Activated CD8-positive, alpha-beta memory T cell treated with anti-CD3 and anti-CD28 coated beads, Interleukin-2, amount 10 ng/mL, durations not matched to agents 7 days and 5 days (primary cell): ENCODE measurements at regions not wholly inside any gene's neighbourhood (a gene's known extent, or its start where the extent isn't known, plus 50 kb on each side); places are given as distances from the start of the nearest gene placed in this dataset.

Experiments used
- ATAC-seq: fragments of 150-1000 bp; cut with Tn5 transposase; one replicate; pipeline ENCODE4 v1.10.0; 2021; ENCODE audit warnings: moderate library complexity
- CTCF ChIA-PET: fragments of 350-600 bp; sonication (Branson Sonifier 250); formaldehyde crosslinking; loops from one replicate; lab custom pipeline; 2021; ENCODE audit warnings: antibody characterized with exemption; lab: Charles Lee
- DNase-seq: peaks from one replicate; pipeline ENCODE4 v3.0.0-alpha.2; 2020
- H3K27ac Mint-ChIP-seq: one replicate; pipeline ENCODE4 v1.8.0; 2021; ENCODE audit warnings: mild to moderate bottlenecking, mixed read lengths
- H3K27me3 Mint-ChIP-seq: one replicate; pipeline ENCODE4 v1.8.0; 2021; ENCODE audit warnings: mixed read lengths
- H3K36me3 Mint-ChIP-seq: one replicate; pipeline ENCODE4 v1.8.0; 2021; ENCODE audit warnings: mild to moderate bottlenecking, mixed read lengths
- H3K4me1 Mint-ChIP-seq: one replicate; pipeline ENCODE4 v1.8.0; 2021; ENCODE audit warnings: mixed read lengths
- H3K4me3 Mint-ChIP-seq: one replicate; pipeline ENCODE4 v1.8.0; 2021; ENCODE audit warnings: mild to moderate bottlenecking, moderate library complexity, mixed read lengths
- H3K9me3 Mint-ChIP-seq: one replicate; pipeline ENCODE4 v1.8.0; 2022; ENCODE audit warnings: low read depth, mixed read lengths

DNA sequence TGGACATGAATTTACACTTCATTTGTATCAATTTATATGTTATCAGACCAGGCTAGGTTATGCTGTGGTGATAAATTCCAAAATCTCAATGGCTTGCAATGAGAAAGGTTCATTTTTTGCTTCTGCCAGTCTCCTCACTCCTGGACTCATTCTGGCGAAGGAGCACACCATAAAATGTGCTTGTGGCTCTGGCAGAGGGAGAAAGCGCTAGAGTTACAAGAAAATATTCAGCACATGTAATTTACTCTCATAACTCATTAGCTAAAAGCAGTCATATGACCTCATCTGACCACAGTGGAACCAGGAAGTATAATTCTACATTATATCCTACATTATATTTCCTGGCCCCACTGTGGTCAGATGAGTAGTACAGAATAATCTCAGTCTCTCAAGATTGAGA is 193.8 kb downstream of the BCHE start:
- CTCF ChIA-PET, result no interaction called here
- H3K36me3 Mint-ChIP-seq, result no peaks in the 10 kb centered on the region
- DNase-seq (no peak), ATAC-seq (no peak)
- H3K4me3 Mint-ChIP-seq, result no peak overlapping the region
- no peaks in the 10 kb centered on the region for H3K4me1 Mint-ChIP-seq
- H3K27me3 Mint-ChIP-seq, result no peaks in the 10 kb centered on the region
- peaks cover 4% of the 10 kb centered on the region for H3K9me3 Mint-ChIP-seq
- no peak overlapping the region for H3K27ac Mint-ChIP-seq

DNA sequence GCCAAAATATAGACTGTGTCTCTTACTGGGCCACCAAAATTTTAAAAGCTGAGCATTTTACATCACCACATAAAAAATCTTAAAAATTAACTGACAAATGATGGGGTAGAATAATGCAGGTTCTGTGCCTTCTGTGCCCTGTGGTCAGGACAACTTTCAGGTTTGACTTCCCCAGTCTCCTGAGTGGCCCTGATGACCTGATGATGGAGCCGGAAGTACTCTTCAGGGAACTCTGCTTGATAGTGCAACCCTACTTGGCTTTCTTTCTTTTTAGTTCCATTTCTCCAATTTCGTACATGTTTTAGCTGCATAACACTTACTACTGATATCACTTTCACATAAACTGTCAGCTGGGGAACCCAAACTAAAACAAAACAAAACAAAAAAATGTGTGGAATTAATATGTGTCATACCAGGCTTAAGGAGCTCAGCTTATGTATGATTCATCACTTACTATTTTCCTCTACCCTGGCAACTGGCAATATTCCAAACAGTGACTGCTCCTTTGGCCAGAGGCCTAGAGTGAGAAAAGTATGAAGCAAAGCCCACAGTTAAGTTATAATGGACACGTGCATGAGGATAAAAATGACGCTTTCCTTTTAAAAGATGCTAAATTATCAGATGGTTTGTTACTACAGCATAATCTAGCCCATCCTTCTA is 194.3 kb downstream of the BCHE start:
- CTCF ChIA-PET, result no interaction called here
- no peak overlapping the region for H3K4me3 Mint-ChIP-seq
- no peaks in the 10 kb centered on the region for H3K36me3 Mint-ChIP-seq
- no peaks in the 10 kb centered on the region for H3K27me3 Mint-ChIP-seq
- DNase-seq, result no peak
- peaks cover 4% of the 10 kb centered on the region for H3K9me3 Mint-ChIP-seq
- H3K4me1 Mint-ChIP-seq, result no peaks in the 10 kb centered on the region
- H3K27ac Mint-ChIP-seq, result no peak overlapping the region
- ATAC-seq, result no peak

DNA sequence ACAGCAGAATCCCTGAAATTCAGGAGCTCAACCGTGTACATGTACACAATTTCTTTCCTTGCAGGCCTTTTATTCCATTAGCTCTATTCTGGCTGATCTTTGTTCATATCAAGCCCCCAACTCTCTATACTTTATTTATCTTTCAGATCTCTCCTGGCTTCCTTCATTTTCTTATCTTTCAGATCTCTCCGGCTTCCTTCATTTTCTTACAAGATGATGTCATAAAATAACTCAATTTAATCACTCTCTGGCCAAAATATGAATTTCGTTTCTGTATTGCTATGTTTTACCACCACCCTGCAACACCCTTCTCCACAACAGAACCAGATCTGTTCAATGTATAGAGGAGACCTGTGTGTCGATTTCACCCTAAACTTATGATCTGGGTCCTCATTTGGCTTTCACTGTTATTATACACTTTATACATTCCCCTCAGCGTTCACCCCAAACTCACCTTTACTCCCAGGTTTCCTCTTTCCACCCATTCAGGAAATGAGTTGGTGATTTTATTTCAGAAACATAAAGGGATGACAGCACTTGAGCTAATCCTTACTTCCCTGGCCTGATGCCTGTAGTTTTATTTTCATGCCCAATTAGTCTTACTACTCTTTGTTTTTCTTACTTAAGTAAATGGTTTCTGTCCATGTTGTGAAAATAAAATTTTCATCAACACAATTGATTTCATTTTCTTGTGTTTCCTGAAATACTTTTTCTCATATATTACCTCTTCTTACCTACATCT is 195.5 kb downstream of the BCHE start:
- no peak overlapping the region for H3K27ac Mint-ChIP-seq
- peaks cover 2% of the 10 kb centered on the region for H3K9me3 Mint-ChIP-seq
- CTCF ChIA-PET, result no interaction called here
- H3K4me1 Mint-ChIP-seq, result no peaks in the 10 kb centered on the region
- DNase-seq (no peak), ATAC-seq (no peak)
- no peak overlapping the region for H3K4me3 Mint-ChIP-seq
- H3K27me3 Mint-ChIP-seq, result no peaks in the 10 kb centered on the region
- H3K36me3 Mint-ChIP-seq, result no peaks in the 10 kb centered on the region

DNA sequence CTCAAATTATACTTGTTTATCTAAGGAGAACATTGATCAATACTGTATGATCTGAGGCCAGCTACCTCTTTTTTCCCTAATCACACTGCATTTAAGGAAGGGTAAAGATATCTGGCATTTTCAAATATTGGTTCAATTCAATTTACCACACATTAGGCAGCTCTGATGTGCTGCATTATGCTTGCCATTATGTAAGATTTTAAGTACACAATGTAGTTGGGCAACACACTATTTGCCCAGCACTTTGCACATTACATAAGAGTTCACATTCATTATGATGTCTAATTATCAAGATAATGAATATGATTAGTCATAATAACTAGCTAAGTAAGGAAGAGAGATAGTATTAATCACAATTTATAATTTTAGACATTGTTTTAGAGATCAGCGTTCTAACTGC is 196.3 kb downstream of the BCHE start:
- Mint-ChIP-seq H3K4me3 (no peak overlapping the region), H3K27me3 (no peaks in the 10 kb centered on the region), H3K9me3 (peaks cover 2% of the 10 kb centered on the region), H3K36me3 (no peaks in the 10 kb centered on the region), H3K4me1 (no peaks in the 10 kb centered on the region), H3K27ac (no peak overlapping the region)
- DNase-seq (no peak), ATAC-seq (no peak)
- CTCF ChIA-PET, result no interaction called here

DNA sequence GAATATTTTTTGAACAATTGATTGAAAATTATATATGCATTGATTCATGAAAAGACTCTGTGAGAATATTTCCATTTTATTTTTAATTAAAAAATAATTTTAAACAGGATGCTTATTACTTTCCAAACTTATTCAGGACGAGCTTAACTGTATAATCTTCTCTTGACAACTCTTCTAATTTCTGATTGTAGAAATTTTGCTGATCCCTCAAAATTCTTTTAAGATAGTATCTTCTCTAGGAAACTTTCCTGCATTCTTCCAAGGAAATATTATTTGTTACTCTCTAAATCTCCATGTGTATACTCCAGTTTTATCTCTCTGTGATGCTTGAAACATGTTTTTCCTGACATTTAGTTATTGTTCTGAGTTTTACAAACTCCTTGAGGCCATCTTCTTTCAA is 197.2 kb downstream of the BCHE start:
- DNase-seq (no peak), ATAC-seq (no peak)
- peaks cover 2% of the 10 kb centered on the region for H3K9me3 Mint-ChIP-seq
- no peak overlapping the region for H3K4me3 Mint-ChIP-seq
- no peaks in the 10 kb centered on the region for H3K4me1 Mint-ChIP-seq
- no peaks in the 10 kb centered on the region for H3K27me3 Mint-ChIP-seq
- H3K27ac Mint-ChIP-seq, result no peak overlapping the region
- CTCF ChIA-PET, result no interaction called here
- H3K36me3 Mint-ChIP-seq, result no peaks in the 10 kb centered on the region

DNA sequence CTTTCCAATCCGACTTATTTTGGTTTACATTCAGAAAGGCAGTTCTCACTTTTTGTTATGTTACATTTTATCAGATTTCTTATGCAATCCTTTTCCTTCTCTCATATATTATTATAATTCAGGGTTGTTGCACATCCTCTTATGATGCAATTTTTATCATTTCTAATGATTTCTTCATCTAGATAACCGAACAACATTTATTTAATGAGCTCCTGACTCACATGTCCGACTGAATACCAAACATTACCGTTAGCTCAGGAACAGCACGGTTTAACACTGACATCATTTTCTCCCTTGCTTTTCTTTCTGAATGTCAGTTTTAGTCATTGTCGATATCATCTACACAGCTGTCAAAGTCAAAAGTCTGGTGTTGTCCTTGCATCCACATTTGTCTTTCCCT is 199.2 kb downstream of the BCHE start:
- no peaks in the 10 kb centered on the region for H3K27me3 Mint-ChIP-seq
- H3K4me3 Mint-ChIP-seq, result no peak overlapping the region
- H3K4me1 Mint-ChIP-seq, result no peaks in the 10 kb centered on the region
- CTCF ChIA-PET, result no interaction called here
- ATAC-seq (no peak), DNase-seq (no peak)
- no peaks in the 10 kb centered on the region for H3K36me3 Mint-ChIP-seq
- H3K9me3 Mint-ChIP-seq, result peaks cover 2% of the 10 kb centered on the region
- H3K27ac Mint-ChIP-seq, result no peak overlapping the region

DNA sequence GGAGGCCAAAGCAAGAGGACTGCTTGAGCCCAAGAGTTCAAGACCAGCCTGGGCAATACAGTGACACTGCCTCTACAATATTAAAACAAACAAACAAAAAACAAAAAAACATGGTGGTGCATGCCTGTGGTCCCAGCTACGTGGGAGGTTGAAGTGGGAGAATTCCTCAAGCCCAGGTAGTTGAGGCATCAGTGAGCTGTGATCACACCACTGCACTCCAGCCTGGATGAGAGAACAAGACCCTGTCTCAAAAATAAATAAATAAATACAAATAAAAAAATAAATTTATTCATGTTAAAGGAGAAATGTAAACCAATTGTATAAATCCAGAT is 200.6 kb downstream of the BCHE start:
- CTCF ChIA-PET, result no interaction called here
- no peaks in the 10 kb centered on the region for H3K36me3 Mint-ChIP-seq
- no peak overlapping the region for H3K4me3 Mint-ChIP-seq
- no peaks in the 10 kb centered on the region for H3K27me3 Mint-ChIP-seq
- H3K9me3 Mint-ChIP-seq, result peaks cover 2% of the 10 kb centered on the region
- H3K4me1 Mint-ChIP-seq, result no peaks in the 10 kb centered on the region
- no peak for ATAC-seq
- H3K27ac Mint-ChIP-seq, result no peak overlapping the region
- no peak for DNase-seq

DNA sequence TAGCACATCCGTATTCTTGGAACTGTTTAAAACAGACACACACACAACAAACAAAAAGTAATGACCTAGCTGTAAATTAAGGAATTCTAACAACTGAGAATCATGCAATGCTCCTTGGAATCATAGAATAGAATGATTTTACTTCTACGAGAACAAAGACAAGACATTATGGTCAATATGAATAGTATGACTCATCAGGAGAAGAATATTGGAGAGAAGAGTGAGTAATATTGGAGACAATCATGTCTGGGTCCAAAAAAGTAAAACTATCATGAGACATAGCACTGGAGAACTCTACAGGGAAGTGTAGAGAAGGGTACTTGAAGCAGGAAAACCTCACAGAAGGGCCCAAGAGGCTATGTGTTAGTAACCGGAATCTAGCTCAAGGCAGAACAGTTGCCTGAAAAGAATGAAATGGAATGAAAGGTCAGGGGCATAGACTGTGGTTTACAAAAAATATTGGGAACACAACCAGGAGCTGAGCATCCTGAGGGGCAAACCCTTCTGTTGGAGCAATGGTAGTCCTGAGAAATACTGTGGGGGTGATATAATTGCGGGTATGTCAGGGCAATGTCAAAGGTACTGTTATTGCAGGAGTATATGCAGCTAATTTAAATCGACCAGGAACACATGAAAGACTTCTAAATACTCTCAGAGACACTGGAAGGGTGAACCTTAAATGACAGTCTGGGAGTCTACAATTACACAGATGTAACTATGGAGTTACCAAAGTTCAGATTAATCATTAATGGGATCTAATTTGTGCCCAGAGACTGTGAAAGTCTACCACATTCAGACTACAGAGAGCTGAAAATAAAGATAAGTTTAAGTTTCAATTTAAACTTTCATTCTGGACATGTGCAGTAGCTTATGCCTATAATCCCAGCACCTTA is 201.2 kb downstream of the BCHE start:
- Mint-ChIP-seq H3K36me3 (no peaks in the 10 kb centered on the region), H3K4me1 (no peaks in the 10 kb centered on the region), H3K27me3 (no peaks in the 10 kb centered on the region), H3K9me3 (peaks cover 1% of the 10 kb centered on the region), H3K27ac (no peak overlapping the region), H3K4me3 (no peak overlapping the region)
- CTCF ChIA-PET, result no interaction called here
- DNase-seq (no peak), ATAC-seq (no peak)

DNA sequence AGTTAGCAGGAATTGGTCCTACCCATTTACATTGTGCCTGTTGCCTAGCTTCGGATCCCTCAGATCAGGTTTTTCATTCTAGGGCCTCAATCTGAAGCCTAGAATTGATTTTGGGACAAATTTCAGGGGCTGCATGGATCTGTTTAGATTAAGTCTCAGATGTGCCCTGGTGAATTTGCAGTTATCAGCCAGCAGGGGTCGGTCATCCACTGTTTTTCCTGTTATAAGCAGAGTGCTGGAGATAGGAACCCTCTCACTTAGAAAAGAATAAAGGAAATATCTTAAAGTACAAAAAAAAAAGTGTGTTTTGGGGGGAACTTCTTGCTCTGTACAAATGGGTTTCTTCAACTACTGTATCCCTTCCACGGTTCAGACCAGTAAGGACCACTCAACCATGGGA is 212.5 kb downstream of the BCHE start:
- Mint-ChIP-seq H3K4me1 (no peaks in the 10 kb centered on the region), H3K27me3 (no peaks in the 10 kb centered on the region), H3K4me3 (no peak overlapping the region), H3K9me3 (peaks cover 2% of the 10 kb centered on the region), H3K36me3 (no peaks in the 10 kb centered on the region), H3K27ac (no peak overlapping the region)
- CTCF ChIA-PET, result no interaction called here
- no peak for ATAC-seq
- no peak for DNase-seq

DNA sequence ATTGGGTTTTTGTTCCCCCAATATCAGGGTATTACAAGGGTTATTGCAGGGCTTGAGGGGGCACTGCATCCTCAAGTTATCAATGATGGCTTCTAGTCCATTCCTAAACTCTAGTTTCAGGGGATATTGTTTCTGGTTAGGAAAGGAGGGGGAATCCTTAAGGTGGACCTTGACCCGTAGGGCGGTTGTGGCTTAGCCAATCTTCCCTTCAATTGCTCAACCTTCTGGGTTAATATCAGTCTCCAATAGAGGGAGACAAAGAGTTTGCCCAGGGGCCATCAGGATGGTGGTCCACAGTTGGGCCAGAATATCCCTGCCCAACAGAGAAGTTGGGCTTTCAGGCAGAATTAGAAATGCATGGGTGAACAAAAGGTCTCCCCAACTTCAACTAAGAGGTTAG is 214.9 kb downstream of the BCHE start:
- no peaks in the 10 kb centered on the region for H3K36me3 Mint-ChIP-seq
- DNase-seq (no peak), ATAC-seq (no peak)
- no peaks in the 10 kb centered on the region for H3K4me1 Mint-ChIP-seq
- H3K4me3 Mint-ChIP-seq, result no peak overlapping the region
- H3K9me3 Mint-ChIP-seq, result peaks cover 2% of the 10 kb centered on the region
- CTCF ChIA-PET, result no interaction called here
- no peaks in the 10 kb centered on the region for H3K27me3 Mint-ChIP-seq
- H3K27ac Mint-ChIP-seq, result no peak overlapping the region

DNA sequence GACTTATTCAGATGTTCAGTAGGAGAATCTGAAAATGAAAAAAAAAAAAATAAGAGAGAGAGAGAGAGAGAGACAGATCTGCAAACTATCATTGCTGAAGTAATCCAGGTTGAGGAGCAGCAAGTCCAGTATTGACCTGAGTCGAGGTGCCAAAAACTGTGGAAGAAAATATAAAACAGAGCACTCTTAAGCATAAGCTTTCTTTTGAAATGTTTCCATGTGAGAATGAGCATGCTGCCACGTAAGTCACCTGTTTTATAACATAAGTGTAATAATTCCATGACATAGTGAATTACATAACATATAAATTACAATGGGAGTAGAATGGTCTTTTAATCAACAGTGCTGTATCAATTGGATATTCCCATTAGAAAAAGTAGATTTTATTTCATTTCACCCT is 218.2 kb downstream of the BCHE start:
- Mint-ChIP-seq H3K4me1 (no peaks in the 10 kb centered on the region), H3K36me3 (no peaks in the 10 kb centered on the region), H3K27ac (no peak overlapping the region), H3K4me3 (no peak overlapping the region), H3K9me3 (no peaks in the 10 kb centered on the region), H3K27me3 (no peaks in the 10 kb centered on the region)
- ATAC-seq (no peak), DNase-seq (no peak)
- CTCF ChIA-PET, result no interaction called here

DNA sequence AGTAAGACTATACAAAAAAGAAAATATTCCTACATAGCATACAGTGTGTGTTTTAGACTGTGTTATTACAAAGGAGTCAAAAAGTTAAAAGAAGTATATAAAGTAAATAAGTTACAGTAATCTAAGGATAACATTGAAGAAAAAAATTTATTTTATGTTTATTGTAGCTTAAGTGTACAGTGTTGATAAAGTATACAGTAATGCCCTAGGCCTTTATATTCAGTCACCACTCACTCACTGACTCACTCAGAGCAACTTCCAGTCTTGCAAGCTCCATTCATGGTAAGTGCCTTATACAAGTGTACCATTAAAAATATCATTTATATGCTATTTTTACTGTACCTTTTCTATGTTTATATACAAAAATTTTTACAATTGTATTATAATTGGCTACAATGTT is 220.1 kb downstream of the BCHE start:
- DNase-seq (no peak), ATAC-seq (no peak)
- no peaks in the 10 kb centered on the region for H3K36me3 Mint-ChIP-seq
- no peaks in the 10 kb centered on the region for H3K27me3 Mint-ChIP-seq
- CTCF ChIA-PET, result no interaction called here
- no peak overlapping the region for H3K4me3 Mint-ChIP-seq
- no peak overlapping the region for H3K27ac Mint-ChIP-seq
- no peaks in the 10 kb centered on the region for H3K9me3 Mint-ChIP-seq
- no peaks in the 10 kb centered on the region for H3K4me1 Mint-ChIP-seq

DNA sequence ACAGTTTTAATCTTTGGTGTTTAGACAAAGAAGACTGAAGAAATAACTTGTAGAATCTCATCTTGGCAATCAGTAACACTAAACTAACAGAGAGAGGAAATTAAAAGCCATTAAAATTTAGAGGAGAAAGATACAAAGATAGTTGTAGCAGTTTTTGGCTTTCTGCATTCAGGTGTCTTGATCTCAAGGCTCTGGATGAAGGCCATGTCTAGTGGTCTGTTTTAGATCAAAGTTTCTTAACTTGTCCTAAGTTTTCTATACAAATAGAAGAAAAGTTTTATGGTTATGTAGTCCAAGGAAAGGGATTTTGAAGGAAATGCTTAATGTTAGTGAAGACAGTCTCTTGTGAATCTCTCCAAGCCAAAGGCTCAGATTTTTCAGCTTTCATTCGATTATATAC is 222.9 kb downstream of the BCHE start:
- H3K9me3 Mint-ChIP-seq, result no peaks in the 10 kb centered on the region

DNA sequence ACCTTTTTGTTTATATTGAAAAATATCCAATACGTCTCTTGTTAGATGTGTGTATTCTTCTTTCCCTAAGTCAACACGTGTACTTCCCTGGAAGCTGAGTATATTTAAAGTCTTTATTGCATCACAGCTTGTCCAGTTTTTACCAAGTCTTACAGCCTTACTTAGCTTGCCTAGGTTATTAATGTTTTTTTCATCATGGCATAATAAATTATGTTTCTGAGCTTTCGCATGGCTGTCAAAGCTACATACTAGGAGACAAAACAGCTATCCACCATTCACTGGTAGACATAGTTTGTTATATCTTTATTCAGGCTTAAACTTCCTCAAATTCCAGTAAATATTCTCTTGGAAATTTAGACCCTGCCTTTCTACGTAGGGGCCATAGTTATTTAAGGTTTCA is 224.2 kb downstream of the BCHE start:
- Mint-ChIP-seq H3K4me1 (no peaks in the 10 kb centered on the region), H3K27me3 (no peaks in the 10 kb centered on the region), H3K4me3 (no peak overlapping the region), H3K9me3 (no peaks in the 10 kb centered on the region), H3K27ac (no peak overlapping the region), H3K36me3 (no peaks in the 10 kb centered on the region)
- ATAC-seq (no peak), DNase-seq (no peak)
- CTCF ChIA-PET, result no interaction called here

More for the DNA sequence above, 222.9 kb downstream of the BCHE start:
- H3K36me3 Mint-ChIP-seq, result no peaks in the 10 kb centered on the region
- DNase-seq, result no peak
- CTCF ChIA-PET, result no interaction called here
- no peaks in the 10 kb centered on the region for H3K4me1 Mint-ChIP-seq
- no peak overlapping the region for H3K4me3 Mint-ChIP-seq
- no peak for ATAC-seq
- H3K27me3 Mint-ChIP-seq, result no peaks in the 10 kb centered on the region
- H3K27ac Mint-ChIP-seq, result no peak overlapping the region
